Stimulated activated CD4-positive, alpha-beta T cell treated with anti-CD3 and anti-CD28 coated beads, Interleukin-4, amount 100 ng/mL, for 48 hours (primary cell): ENCODE measurements at regions not wholly inside any gene's neighbourhood (a gene's known extent, or its start where the extent isn't known, plus 50 kb on each side); places are given as distances from the start of the nearest gene placed in this dataset.

Experiments
- DNase-seq, 2 donors: peaks; one replicate each; pipeline ENCODE4 v3.0.0-alpha.2; 2020; ENCODE audit warnings: low read depth in 2 of 2

DNA sequence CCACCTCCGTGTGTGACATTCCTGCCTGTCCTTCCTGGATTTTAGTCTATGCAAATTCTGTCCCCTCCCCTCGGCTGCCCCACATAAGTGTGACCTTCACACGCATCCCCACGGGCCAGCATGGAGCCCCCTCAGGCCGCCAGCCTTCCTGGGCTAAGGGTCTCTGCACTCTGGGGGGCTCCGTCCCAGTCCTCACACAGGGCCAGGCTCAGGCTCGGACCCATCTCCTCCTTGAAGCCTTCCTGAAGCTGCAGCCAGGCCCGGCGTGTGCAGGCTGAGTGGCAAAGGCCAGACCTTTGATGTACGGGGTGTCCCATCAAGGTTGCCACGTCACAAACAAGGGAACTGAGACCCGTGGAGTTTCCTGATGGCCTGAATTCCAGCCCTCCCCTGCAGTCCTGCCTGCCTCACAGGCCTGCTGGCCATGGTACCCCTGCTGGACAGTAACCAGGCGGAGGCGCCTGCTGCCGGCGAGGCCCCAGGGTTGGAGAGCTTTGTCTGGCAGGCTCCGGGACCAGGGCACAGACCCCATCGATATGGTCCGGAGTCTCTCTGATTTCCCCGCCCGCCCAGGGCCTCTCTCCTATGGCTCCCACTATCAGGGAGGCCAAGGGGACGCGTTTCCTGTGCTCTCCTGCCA is 791.7 kb downstream of the BRD1 start:
- no peak for DNase-seq

DNA sequence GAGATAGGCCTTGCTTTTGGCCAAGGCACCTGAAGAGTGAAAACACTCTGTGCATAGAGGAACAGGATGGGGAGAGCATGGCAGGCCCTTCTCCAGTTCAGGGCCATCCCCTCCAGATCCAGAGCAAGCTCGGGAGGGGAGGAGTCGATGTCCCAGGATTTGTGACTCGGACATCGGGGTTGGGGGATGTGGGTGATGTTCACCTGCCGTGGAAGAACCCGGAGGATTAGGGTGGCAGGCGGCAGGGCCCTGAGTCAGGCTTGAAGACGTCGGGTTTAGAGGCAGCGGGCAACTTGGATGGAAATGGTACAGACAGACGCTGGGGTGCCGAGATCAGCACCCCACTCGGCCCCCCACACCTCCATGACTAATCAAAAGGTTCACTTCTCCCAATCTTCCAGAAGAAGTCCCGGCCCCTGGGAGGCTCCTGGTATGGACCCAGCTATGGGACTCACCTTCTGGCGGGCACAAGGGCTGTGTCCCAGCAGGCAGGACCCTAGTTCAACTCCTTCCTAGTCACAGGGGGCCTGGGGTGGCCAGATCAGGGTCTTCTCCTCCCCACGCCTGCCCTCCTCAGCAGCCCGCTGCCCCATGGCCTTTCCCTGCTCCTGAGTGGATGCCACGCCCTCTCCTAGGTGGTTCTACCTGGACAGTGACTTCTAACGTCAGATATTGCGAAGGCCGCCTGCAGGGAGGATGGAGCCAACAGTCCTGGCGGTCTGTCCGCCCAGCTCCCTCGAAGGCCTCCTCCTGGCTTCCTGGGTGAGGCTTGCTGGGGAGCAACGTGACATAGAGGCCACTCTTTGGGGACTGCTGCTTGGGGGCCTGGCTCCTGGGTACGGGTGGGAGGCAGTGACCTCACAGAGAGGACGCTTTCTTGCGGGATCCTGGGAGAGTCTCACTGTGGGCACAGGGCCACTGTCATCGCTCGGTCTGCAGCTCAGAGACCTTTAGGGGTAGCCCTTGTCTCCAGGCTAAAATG is 792.5 kb downstream of the BRD1 start:
- DNase-seq, result no peak

DNA sequence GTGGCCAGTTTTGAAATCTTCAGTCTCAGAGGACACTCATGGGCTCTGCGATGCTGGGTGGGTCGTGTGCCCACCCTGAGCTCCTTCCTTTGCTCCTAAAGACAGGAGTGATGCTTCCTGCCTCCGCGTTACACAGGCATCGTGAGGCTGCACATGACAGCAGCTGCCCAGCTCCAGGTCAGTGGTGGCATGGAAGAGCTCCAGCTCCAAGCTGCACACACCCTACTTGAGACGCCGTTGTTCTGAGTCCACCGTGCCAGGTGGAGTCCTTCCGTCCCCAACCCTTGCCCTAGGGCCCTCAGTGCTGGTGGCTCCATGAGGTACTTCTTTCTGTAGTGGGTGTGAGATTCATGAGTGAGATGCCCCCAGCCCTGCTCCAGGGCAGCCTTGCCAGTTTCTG is 794.1 kb downstream of the BRD1 start:
- DNase-seq, result no peak

DNA sequence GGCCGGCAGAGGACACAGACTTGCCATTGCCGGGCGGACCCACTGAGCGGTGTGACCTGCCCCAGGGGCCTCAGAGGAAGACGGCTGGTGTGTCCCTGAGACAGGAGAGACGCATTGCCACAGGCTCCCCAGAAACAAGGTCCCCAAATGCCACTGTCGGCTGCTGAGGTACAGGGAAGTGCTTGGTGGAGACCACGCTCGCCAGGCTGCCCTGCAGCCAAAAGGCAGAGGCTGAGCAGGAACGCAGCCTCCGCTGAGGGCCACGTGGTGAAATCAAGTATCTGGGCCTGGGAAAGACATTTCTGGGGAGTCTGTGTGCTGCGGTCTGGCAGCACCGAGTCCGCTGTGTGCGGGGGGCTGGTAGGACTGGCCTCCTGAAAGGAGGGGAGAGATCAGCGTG is 794.9 kb downstream of the BRD1 start:
- DNase-seq, result no peak

DNA sequence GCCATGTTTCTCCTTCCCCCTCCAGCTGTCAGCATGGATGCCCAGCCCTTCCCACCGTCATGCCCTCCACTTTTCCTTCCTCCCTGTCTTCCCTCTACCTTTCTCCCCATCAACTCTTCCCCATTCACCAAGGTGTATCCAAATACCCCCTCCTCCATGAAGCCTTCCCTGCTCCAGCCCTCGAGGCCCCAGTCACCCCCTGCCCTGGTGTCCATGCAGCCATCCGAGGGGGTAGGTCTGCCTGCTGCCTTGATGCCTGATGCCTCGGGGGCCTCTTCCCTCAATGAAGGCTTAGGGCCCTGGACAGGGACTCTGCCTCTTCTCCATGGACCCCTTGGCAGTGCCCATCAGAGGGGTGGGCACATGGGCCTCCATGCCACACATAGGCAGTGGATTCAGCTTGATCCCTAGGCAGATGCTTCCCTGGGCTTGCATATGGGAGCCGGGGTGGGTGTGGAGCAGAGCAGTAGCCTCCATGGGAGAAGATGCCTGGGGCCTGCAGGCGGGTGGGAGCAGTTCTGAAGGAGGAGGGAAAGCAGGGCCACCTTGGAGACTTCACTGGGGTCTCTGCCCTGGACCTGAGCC is 795.8 kb downstream of the BRD1 start:
- no peak for DNase-seq

DNA sequence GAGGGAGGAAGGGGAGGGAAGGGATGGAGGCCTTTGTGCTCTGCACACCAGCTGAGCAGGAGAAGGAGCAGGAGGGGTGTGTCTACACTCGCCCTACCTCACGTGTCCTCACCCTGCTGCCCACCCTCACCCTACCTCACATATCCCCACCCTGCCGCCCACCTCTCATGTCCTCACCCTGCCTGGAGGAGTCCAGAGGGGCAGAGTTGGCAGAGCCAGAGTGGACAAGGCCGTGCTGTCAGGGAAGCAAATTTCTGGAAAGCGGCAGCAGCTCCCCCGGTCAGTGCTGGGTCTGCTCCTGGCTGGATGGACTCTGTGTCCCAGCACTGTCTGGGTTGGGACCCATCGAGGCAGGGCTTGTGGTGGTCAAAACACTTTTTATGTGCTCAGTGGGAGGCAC is 799.6 kb downstream of the BRD1 start:
- DNase-seq, result no peak

DNA sequence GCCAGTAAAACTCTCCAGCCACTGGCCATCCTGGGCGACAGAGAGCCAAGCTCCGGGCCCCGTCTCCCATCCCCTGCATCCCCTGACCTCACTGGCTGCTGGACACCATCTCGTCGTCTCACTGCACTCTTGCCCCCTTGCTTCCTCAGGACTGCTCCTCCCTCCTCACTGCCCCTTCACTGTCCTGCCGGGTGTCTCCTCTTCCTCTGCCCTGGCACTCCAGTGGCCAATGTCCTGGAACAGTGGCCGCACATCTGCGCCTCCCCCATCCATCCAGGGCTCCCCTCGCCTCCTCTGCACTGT is 800.4 kb downstream of the BRD1 start:
- DNase-seq, result no peak

DNA sequence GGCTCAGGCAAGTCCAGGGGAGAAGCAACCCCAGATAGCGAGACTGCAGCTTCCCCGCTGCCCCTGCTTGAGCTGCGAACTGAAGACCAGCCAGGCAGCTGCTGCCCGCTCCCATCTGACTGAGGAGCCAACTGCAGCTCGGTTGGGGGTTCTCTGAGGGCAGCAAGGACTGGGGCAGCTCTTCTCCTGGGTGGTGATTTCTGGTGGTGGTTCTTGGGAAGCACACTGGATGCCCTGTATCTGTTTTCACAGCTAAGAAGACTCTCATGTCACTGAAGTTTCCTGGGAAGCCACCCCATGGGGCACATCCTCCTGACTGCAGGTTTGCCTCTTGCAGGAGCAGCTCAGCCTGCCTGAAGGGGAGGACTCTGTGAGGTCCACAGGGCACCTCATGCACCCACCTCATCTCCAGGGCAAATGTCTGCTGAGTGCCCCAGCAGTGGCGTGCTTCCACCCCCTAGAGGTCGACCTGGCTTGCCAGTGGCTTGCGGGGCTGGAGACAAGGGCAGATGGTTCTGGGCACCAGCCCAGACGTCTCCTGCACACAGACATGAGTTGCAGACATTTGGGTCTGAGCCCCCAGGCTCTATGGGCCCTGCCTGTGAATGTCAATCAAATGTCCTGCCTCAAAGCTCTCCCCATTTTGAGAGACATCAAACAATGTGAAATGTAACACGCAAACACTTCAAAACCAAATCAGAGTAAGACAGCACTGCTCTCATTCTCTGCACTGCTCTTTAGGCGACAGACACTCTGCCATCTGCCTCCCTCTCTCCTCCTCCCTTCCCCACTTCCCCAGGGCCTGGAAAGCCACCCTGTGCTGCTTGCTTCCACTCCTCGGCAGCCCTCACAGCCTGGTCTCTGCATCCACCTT is 800.9 kb downstream of the BRD1 start:
- DNase-seq, result no peak

DNA sequence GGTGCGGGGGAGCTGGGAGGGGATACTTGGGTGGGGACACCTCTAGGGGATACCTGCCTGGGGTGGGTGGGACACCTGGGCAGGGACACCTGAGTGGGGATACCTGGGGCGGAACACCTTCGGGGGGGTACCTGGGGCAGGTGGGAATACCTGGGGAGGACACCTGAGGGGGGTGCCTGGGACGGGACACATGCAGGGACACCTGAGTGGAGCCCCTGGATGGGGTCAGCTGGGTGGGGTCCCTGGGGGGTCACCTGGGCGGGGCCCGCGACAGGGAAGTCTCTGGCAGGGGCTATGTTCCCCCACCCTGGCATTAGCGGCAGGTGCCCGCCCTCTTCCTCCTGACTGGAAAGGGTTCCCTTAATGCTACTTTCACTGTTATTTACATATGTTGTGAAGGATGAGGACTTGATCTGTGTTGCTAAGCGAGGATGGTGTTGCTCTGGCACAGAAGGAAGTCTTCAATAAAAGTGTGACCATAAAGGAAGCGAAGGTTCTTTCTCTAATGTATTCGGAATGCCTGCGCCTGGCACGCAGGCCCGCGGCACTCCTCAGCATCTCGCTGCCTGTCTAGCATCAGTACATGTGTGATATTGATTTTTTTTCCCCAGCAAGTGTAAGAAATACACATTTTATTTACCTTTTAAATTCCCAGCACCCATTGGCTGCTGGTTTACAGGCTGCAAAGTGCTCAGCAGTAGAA is 801.7 kb downstream of the BRD1 start:
- DNase-seq, result no peak

DNA sequence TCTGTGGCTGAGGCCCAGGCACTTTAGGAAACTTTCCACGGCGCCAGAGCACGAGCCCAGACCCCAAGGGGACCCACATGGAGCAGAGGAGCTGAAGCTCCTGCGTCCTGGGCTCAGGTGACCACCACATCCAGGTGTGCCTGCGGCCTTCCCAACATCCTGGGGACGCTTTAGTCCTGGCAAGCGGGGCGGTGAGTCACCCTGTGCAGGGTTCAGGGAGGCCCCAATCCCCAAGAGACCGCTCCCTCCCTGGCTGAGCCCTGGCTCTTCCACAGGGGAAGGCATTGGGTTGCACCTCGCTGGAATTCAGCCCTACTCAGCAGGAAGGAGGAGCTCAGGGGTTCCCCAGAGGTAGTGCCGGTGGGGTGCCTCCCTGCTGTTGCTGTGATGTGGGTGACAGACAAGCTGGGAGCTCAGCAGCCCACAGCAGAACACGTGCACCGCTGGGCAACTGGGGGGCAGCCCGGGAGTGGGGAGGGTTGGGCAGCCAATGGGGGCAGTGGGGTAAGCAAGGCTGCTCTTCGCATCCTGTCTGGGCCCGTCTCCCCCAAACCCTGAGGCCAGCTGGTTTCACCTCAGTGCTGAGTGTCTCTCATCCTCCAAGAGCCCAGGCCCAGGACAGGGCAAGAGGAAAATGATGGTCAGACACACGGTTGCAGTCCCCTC is 802.8 kb downstream of the BRD1 start:
- DNase-seq, result no peak

DNA sequence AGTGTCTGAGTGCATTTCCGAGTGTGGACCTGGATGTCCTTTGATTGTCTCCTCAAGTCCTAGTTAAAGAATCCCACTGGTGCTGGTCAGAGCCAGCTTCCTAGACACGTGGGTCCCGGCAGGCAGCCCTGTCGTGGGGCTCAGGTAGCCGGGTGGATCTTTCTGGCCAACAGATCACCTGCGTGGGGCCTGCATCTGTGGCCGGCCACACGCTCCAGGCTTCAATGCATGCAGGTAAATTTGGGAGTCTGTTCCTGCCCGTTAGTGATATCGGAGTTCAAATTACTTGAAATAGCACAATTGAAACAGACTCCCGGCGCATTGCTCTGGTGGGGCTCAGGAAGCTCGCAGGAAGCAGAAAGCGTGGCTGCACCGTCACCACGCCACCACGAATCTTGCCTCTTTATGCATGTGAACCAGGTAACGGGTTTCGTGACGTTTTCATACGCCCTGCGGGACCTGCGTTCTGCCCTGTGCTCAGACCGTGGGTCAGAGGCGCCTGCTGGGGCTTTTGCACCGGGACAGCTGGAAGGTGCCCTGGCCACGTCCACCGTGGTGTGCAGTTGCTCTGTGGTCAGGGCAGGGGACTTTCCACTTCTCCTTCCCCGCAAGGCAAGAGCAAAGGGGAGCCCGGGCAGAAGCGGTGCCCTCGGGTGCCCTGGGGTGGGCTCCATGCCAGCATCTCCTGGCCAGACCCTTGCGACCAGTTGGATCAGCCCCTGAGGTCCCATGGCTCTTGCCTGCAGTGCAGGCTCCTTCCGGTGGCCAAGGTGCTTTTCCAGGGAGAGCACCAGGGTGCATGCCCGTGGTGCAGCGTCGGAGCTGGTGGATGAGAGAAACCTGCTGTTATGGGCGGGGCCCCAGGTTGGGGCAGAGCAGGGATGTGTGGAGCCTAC is 803.5 kb downstream of the BRD1 start:
- DNase-seq, result no peak

DNA sequence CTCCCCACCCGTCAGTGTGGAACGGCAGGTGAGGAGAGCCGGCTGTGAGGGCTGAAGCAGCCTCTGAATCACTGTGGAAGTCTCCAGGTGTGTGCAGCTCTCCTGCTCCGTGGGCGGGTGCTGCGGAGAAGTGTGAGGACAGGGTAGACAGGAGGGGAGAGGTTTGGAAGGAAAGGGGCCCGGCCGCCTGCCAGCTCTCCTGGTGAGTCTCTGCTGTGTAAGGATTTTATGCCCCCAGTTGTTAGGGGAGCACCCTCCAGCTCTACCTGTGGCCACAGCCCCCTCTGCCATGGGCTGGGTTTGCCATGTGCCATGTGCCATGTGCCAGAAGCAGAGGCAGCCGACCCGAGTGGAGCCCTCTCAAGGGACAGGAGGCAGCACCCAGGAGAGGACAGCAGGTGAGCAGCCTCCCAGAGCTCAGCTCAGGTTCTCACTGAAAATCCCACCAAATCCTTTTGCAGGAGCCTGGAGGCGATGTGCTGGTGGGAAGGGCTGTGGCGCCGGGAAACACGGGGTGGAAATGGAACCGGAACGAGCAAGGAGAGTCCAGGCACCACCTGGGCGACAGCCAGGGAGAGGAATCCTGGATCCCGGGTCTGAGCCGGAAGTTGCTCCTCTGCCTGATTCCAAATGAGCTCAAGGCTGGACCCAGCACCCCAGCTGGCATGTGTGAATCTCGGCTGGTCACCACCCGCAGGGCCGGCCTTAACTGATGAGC is 804.4 kb downstream of the BRD1 start:
- no peak for DNase-seq

DNA sequence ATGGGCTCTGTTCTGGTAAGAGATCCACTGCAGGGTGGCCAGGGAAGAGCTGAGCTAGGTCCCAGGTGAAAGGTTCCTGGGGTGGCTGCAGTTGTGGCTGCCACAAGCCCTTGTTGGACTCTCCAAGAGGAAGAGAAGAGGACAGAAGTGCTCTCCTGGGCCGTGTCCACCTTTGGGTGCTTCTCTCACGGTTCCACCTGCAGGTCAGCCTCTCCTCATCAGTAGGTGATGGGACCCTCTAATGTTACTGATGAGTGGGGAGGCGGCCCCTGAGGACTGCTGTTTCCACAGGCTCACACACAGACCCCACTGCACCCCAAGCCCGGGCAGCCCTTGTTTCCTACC is 804.9 kb downstream of the BRD1 start:
- DNase-seq, result no peak

DNA sequence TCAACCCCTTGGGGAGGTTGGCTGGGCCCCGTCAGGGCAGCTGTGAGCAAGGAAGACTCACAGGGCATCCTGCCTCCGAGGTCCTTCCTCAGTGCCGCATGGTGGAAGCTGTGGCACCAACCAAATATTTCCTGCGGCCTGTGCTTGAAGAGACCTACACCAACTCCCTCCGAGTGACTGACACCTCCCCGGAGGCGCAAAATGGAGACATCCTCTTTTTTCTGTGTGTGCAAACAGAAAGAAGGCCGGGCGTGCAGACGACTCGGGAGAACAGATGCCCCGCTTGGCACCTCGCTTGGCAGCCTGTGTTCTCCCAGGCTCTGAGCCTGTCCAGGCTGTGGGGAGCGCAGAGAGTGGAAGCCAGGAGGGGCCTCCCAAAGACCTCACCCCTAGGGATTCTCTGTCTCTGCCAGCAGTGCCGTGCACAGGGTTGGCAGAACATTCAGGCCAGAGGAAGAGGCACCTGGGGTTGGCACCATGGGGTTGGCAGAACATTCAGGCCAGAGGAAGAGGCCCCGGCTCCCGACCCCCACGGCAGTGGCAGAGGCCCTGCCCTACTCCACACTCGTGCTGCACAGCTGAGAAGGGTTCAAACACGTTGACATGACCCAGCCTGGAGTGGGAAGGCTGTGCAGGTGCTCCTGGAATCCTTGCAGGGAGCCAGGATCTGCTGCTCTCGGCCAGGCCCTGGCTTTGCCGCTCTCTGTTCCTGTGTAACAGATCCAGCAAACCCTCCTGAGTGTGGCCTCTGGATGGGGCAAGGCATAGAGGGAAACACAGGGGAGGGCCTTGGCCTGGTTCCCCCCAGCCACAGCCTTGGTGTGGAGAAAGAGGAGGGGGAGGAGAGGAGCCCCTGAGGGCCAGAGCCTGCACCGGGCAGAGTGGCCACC is 805.5 kb downstream of the BRD1 start:
- DNase-seq, result no peak

DNA sequence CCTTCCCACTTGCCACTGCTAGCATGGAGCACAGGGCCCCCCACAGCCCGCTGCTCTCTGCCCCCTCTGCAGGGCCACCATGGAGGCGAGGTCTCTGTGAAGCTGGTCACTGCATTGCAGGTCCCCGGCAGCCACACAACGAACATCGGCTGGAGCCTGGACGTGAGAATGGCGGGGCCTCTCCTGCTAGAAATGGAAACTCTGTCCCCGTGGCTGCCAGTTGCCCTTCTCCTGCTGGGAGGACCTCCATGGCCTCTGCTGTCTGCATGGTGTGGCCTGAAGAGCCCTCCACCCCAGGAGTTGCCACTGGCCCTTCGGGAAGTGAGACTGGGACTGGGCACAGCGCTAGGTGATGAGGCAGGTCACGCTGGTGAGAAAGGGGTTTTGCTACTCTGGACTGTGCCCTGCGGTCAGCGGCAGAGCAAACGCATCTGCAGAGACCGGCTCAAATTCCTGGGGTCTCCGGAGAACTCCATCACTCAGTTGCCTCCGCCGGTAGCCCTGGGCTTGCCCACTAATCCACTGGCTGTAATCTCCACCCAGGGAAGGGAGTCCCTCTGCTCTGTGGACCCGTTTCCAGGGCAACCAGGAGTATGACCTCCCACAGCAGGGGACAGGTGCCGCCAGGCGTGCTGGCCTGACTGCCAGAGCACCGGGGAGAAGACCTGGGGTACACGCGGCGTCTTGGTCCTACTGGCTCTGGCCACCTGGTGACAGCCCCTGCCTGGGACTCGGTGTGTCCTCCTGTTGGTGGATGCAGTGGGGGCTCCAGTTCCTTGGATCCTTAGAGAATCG is 806.3 kb downstream of the BRD1 start:
- DNase-seq, result no peak

DNA sequence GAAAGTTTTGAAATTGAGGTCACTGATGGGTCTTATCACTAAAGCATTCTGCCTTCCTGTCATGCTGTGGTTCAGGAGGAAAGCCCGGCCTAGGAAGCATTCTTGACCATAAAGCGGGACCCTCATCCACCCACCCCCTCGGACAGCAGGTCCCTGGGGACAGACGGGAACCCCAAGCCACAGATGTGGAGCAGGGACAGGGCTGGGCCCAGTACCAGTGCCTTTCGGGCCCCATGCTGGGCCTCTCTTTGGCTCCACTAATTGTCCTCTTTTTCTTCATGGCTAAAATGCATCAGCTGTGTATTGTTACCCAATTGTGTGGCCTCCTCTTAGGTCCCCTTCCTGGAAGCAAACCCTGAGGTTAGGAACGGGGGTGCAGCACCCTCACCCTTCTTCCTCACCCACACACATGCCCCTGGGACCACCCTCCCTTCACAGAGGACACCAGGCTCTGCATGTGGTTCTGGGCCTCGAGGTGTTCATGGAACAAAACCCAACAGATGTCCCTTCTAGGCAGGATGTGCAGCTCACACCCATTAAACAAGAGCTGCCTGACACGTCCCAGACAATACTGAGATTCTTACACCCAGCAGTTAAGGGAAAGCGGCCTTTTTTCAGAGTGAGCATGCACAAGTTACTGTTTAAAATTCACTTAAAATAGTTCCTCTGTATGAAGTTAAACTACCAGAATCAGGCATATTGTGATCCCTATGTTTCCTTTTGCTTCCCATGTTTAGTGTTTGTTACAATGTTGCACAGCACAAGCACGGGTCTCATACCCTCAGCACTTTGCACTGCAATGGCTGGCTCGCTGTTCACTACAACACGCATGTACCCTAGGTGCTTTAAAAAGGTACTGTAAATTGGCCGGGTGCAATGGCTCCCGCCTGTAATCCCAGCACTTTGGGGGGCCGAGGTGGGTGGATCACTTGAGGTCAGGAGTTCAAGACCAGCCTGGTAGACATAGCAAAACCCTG is 807.6 kb downstream of the BRD1 start:
- DNase-seq, result no peak
